Urinary bladder (tissue), 3 donors: ENCODE measurements at regions not wholly inside any gene's neighbourhood (a gene's known extent, or its start where the extent isn't known, plus 50 kb on each side); places are given as distances from the start of the nearest gene placed in this dataset.
"Not testable (repeated sequence)": the region's sequence is repeated elsewhere in the genome, so short reads cannot be mapped to it uniquely, and the experiment has no call there.

ENCODE experiments used
- DNase-seq: peaks from one replicate; pipeline ENCODE4 v3.0.0-alpha.2; 2015; ENCODE audit errors: extremely low spot score
- H3K27ac ChIP-seq: one replicate; pipeline ENCODE4 v1.5.1; 2013; ENCODE audit warnings: low read depth, mild to moderate bottlenecking, moderate library complexity
- H3K36me3 ChIP-seq: one replicate; pipeline ENCODE4 v1.6.1; 2013; ENCODE audit warnings: mild to moderate bottlenecking, moderate library complexity; ENCODE audit not compliant: insufficient read depth
- H3K4me1 ChIP-seq: one replicate; pipeline ENCODE4 v1.6.1; 2013; ENCODE audit warnings: mild to moderate bottlenecking, moderate library complexity; ENCODE audit not compliant: insufficient read depth
- H3K4me3 ChIP-seq: one replicate; pipeline ENCODE4 v1.5.1; 2013; ENCODE audit warnings: low read depth, low read length
- WGBS: extraction: QIAGEN DNeasy Blood & Tissue Kit; methylation state at CpG from one replicate; pipeline ENCODE4 v1.1.7; 2013; 5-methylcytosine and 5-hydroxymethylcytosine counted together
- donor health status: healthy with polysubstance abuse.
- donor health status: healthy.

DNA sequence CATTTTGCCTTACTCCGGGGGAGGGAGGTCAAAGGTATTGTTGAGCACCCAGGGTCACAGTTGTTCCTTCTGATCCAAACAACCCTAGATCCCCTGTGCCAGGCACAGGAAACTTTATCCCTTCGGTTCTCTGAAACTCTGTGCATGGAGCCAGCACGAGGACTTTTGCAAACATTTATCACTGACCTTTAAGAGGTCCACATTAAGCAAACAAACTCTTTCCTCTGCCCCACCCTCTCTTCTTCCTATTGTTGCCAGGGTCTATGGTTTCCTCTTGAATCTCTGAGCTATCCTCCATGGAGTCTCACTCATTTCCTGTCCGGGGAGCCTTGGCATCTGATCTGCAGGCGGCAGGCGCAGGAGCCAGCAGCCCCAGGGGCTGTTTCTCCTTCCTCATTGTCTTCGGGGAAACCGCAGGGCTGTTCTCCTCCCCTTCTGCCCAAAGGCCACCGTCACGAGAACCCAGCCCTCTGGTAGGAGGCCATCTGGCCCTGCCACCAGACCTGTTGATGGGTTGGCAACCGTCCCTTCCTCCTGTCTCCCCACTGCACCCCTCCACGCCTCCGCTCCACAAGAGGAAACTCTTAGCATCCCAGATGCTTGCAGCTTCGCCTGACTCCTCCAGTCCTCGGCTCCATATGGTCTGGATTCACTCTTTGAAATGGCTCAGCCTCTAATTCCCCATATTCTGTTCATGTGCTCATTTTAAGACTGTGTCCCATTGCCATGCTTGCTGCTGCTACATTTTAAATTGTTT lies 327.3 kb upstream of the NRP1 start:
- WGBS = 58% methylated on average over 15 of the region's 15 CpGs
- H3K4me1 ChIP-seq = no peaks in the 10 kb centered on the region
- H3K4me3 ChIP-seq = no peak overlapping the region
- DNase-seq = no peak
- no peaks in the 10 kb centered on the region for H3K36me3 ChIP-seq
- no peak overlapping the region for H3K27ac ChIP-seq

GRCh38 chr10:33660329-33660728 lies 325.9 kb upstream of the NRP1 start:
- Histone ChIP-seq H3K36me3 (no peaks in the 10 kb centered on the region), H3K4me3 (no peak overlapping the region), H3K27ac (no peak overlapping the region), H3K4me1 (no peaks in the 10 kb centered on the region)
- no peak for DNase-seq
- WGBS = 96% methylated on average over 10 of the region's 10 CpGs

DNA sequence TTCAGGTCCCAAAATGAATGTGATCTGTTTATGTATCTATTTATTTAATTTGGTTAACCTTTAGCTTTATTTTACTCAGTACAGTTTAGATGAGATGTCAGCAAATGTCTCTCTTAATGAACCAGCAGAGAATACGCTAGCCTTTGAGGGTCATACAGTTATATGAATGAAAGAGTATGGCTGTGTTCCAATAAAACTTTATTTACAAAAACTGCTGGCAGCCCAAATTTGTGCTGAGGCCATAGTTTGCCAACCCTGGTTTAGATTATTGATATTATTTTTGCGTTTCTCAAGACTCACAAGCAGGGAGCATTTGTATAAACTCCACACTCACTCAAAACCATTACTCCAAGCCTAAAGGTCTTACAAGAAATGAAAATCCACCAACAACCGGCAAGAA lies 323.4 kb upstream of the NRP1 start:
- DNase-seq = no peak
- no peaks in the 10 kb centered on the region for H3K4me1 ChIP-seq
- H3K27ac ChIP-seq = no peak overlapping the region
- no peaks in the 10 kb centered on the region for H3K36me3 ChIP-seq
- no peak overlapping the region for H3K4me3 ChIP-seq
- WGBS = 96% methylated on average over 3 of the region's 3 CpGs

GRCh38 chr10:33657154-33657908 lies 322.9 kb upstream of the NRP1 start:
- DNase-seq = no peak
- Histone ChIP-seq H3K4me1 (no peaks in the 10 kb centered on the region), H3K4me3 (no peak overlapping the region), H3K36me3 (no peaks in the 10 kb centered on the region), H3K27ac (no peak overlapping the region)
- 84% methylated on average over 6 of the region's 6 CpGs for WGBS

GRCh38 chr10:33655921-33656320 lies 321.5 kb upstream of the NRP1 start:
- 97% methylated on average over 3 of the region's 3 CpGs for WGBS
- Histone ChIP-seq H3K36me3 (no peaks in the 10 kb centered on the region), H3K27ac (no peak overlapping the region), H3K4me1 (no peaks in the 10 kb centered on the region), H3K4me3 (no peak overlapping the region)
- DNase-seq = no peak

- Histone ChIP-seq H3K4me3 (no peak overlapping the region), H3K36me3 (no peaks in the 10 kb centered on the region), H3K27ac (no peak overlapping the region), H3K4me1 (no peaks in the 10 kb centered on the region)
- WGBS = 80% methylated on average over 8 of the region's 8 CpGs
- DNase-seq = no peak
Measured at GRCh38 chr10:33655165-33655815, 320.8 kb upstream of the NRP1 start.

GRCh38 chr10:33653584-33654367 lies 319.3 kb upstream of the NRP1 start:
- Histone ChIP-seq H3K36me3 (no peaks in the 10 kb centered on the region), H3K4me3 (no peak overlapping the region), H3K27ac (no peak overlapping the region), H3K4me1 (no peaks in the 10 kb centered on the region)
- 84% methylated on average over 7 of the region's 7 CpGs for WGBS
- DNase-seq = no peak

- 96% methylated on average over 3 of the region's 3 CpGs for WGBS
- Histone ChIP-seq H3K27ac (no peak overlapping the region), H3K36me3 (no peaks in the 10 kb centered on the region), H3K4me3 (no peak overlapping the region), H3K4me1 (no peaks in the 10 kb centered on the region)
- no peak for DNase-seq
Measured at GRCh38 chr10:33652870-33653269, 318.4 kb upstream of the NRP1 start.

DNA sequence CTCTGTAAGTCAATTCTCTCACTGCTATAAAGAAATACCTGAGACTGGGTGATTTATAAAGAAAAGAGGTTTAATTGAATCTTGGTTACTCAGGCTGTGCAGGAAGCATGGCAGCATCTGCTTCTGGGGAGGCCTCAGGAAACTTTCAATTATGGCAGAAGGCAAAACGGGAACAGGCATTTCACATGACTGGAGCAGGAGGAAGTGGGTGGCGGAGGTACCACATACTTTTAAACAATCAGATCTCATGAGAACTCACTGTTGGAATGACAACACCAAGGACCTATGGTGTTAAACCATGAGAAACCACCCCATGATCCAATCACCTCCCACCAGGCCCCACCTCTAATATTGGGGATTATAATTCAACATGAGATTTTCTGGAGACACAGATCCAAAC lies 315.7 kb upstream of the NRP1 start:
- not testable (repeated sequence) for H3K36me3 ChIP-seq, H3K4me1 ChIP-seq, DNase-seq, H3K4me3 ChIP-seq, H3K27ac ChIP-seq
- WGBS = 83% methylated on average over 2 of the region's 2 CpGs

- Histone ChIP-seq H3K4me3 (no peak overlapping the region), H3K4me1 (no peaks in the 10 kb centered on the region), H3K27ac (no peak overlapping the region), H3K36me3 (no peaks in the 10 kb centered on the region)
- DNase-seq = no peak
Measured at GRCh38 chr10:33643042-33643441, 308.6 kb upstream of the NRP1 start.

- no peak for DNase-seq
- no peaks in the 10 kb centered on the region for H3K4me1 ChIP-seq
- H3K4me3 ChIP-seq = no peak overlapping the region
- H3K27ac ChIP-seq = no peak overlapping the region
- WGBS = 92% methylated on average over 3 of the region's 3 CpGs
- no peaks in the 10 kb centered on the region for H3K36me3 ChIP-seq
Measured at GRCh38 chr10:33638891-33639290, 304.4 kb upstream of the NRP1 start.

DNA sequence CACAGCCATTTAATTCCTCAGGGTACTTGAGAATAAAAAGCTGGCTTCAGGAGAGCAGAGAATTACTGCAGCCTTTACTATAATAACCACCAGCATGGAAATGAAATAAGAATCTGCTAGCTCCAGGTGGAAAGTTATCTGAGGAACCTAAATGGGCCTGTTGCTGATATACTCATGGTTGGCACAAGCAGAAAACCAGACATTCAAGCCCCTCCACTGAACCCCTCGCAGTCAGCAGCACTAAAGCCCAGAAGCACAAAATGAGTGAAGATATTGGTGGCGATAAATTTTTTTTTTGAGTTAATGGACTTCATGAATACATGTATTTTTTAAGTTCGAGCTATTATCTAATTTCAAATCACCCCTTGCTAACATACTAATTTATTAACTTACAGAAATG lies 303.9 kb upstream of the NRP1 start:
- Histone ChIP-seq H3K36me3 (no peaks in the 10 kb centered on the region), H3K4me3 (no peak overlapping the region), H3K27ac (no peak overlapping the region), H3K4me1 (no peaks in the 10 kb centered on the region)
- DNase-seq = no peak
- 90% methylated on average over 3 of the region's 3 CpGs for WGBS

- no peak for DNase-seq
- H3K4me3 ChIP-seq = no peak overlapping the region
- 85% methylated on average over 6 of the region's 6 CpGs for WGBS
- no peak overlapping the region for H3K27ac ChIP-seq
- no peaks in the 10 kb centered on the region for H3K4me1 ChIP-seq
- H3K36me3 ChIP-seq = no peaks in the 10 kb centered on the region
Measured at GRCh38 chr10:33635967-33636515, 301.6 kb upstream of the NRP1 start.
